GM21619 (cell line): ENCODE measurements at regions not wholly inside any gene's neighbourhood (a gene's known extent, or its start where the extent isn't known, plus 50 kb on each side); places are given as distances from the start of the nearest gene placed in this dataset.

Experiments used
- ATAC-seq: cut with Tn5 transposase; IDR thresholded peaks from one replicate; pipeline ENCODE4 v1.9.1; 2021; ENCODE audit not compliant: unreplicated experiment

DNA sequence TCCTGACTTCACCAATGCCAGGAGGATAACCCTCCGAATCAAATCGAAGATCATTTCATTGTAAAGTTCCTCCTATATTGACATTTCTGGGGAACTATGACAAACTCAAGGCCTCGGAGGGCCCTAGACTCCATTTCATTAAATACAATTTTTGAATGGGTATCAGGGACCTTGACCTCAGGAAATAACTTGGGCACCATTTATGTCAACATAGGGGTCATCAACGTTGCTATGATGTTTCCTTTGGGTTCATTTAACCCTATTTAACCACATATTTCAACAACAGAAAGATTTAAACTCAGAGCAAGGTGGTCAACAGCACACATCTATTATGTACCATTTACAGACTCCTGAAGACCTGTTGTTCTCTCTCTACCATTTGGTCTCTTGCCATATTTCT, 395.1 kb downstream of the TRIML1 start:
- no peak for ATAC-seq

DNA sequence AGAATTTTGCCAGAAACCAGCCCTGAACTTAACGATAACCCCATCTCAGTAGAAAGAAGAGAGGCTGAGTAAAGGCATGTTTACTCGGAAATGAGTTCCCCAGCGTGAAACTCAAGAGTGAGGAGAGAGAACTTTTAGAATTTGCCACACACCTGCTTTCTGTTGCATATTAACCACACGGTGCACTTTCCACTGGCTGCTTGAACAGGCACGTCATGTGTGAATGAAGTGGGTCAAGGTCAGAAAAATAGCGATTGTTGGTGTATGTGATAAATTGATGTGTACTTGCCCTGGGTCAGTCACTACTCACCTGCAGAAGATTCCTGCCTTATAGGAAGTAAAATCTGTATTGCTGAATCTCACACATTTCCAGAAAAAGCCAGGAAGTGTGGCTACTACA, 395.7 kb downstream of the TRIML1 start:
- no peak for ATAC-seq

DNA sequence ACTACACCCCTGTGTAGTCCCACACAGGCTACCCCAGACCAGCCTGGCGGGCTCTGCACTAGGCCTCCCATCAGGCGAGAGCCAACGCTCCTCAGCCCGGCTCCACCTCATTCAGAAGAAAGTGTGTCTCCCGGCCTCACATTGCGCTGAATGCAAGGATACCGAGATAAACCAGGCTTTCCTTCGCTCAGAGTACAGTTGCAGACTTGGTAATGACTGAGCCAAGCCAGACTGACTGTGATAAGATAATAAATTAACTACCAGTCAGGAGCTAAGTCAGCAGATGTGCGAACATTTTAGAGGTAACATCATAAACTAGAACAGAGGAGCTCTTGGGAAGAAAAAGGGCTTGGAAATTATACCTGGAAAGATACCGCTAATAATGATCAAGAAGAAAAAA, 397.6 kb downstream of the TRIML1 start:
- no peak for ATAC-seq

DNA sequence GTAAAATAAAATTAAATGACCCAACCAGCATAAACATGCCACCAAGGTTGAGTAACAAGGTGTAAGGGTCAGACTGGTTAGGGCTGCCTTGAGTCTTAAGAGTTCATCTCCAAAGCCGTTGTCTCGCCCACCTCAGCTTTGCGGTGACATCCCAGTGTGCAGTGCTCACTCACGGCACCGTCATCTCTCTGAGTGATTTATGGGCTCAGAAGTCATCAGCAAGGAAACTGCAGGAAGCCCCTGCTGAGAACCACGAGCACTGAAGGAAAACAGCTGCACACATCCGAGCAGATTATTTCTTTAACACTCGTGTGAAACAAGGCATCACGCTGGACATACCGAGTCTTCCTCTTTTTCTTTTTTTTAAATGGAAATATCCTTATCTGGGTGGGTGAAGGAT, 411.1 kb downstream of the TRIML1 start:
- no peak for ATAC-seq

DNA sequence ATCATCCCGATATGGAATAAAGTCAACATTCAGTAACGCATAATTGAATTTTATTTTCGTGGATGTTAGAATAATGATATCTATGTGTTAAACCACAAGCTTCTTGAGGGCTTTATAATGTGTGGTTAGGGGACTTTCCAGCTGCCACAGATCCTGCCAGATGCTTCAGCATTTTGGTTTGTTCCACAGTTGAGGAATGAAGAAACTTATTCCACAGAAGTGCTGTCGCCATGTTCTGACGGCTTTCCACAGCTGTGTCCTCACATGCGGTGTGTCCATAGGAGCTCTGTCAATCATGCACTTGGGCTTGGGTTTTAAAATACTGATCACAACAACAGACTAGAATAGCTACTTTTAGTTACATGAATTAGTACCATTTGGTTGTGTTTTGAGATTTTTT, 411.9 kb downstream of the TRIML1 start:
- no peak for ATAC-seq

DNA sequence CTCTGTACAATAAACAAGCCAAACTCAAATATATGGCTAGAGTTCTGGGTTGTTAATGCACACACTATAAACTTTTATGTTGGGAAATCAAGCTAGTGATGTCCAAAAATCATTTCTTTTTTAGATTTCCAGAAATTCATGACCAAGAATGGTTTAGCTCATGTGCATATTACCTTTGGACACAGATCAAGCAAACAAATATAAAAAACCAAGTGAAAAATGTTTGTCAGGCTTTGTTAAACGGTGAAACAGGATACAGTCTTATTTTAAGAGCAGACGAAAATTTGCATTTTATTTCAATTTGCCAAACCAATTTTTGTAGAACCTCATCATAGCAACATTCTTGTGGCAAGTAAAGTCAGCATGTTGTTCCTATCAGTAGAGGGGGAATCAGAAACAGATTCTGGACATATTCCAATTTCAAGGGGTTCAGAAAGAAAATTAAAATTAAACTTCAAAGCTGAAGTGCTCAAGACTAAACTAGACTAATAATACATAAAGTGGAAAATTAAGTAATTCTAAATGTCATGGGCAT, 413.6 kb downstream of the TRIML1 start:
- ATAC-seq: no peak

DNA sequence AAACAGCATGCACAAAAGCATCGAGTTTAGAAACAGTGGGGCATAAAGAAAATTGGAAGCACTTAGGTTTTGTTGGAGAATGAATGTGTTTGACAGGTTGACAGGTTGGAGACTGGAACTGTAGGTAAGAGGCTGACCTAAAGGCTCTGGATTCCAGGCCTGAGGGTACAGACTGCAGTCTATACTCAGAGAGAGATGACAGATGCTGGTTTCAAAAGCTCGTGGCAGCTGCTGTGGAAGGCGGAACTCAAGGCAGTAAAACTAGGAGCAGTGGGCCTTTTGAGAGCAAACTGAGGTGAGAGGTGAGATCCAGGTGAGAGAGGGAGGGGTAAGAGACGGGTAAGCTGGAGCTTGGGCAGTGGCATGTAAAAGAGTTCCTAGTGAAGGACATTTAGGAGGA, 415.2 kb downstream of the TRIML1 start:
- no peak for ATAC-seq

DNA sequence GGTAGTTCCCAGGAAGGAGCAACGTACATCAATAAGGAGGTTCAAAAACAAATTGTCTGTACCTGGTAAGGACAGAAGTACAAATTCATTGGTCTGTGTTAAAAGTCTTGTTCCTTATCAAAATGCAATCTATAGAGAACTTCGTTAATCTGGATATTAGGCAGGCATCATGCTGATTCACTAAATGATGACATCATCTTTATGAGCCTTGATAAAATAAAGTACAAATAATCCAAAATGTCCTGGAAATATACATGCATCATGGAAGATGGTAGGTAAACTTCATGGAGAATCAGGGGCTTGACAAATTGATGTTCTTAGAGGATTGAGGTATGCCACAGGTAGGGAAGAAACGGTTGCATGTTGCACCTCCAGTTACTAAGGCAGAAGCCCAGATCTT, 433.9 kb downstream of the TRIML1 start:
- ATAC-seq: no peak

DNA sequence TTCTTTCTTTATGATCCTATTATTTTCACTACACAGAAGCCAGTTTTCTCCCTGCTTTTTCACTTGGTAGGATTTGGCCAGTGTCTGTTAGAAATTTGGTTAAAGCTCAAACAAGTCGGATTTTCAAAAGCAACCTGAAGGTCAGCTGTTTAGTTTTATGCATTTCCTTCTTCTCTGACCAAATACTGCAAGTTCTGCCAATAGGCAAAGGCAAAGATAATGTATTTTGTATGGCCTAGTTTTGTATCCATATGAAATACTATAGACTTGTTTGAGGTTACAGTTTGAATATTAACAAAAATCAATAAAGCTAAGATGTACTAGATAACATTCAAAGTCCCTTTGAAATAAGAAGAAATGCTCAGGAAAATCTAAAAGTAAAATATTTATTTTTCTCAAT, 439.4 kb downstream of the TRIML1 start:
- no peak for ATAC-seq

DNA sequence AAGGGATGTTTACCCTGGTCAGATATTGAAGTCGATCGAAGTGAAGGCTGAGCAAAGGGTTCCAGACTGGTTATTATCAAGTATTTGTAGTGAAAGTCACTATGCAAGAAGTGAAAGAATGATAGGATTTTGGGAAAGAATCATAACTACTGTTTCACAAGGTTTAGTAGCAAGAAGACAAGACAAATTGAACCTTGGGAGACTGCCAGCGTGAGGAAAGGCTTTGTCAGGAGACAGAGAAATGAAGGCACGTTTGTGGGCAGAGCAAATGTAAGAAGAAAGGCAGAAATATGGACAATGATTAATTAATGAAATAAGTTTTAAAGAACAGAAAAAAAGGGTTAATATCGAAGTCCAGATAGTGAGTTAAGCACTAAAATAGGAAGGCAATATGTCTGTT, 456.8 kb downstream of the TRIML1 start:
- ATAC-seq: no peak

DNA sequence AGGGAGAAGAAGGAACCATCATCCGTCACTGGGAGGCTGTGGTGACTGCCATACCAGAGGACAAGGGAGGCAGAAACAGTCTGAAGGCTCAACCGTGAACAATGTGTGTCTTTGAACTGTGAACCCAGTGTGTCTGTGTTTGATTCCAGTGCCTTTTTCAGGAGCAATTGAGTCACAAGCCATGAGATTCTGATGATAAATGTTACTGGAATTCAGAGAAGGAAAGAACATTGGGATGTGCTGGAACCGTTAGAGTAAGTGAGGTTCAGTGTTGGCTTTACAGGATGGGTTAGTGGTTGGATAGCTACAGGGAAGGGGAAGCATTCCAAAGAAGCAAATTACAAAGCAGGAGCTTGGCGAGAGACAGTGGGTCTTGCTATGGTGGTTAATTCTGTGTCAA, 464.4 kb downstream of the TRIML1 start:
- no peak for ATAC-seq

DNA sequence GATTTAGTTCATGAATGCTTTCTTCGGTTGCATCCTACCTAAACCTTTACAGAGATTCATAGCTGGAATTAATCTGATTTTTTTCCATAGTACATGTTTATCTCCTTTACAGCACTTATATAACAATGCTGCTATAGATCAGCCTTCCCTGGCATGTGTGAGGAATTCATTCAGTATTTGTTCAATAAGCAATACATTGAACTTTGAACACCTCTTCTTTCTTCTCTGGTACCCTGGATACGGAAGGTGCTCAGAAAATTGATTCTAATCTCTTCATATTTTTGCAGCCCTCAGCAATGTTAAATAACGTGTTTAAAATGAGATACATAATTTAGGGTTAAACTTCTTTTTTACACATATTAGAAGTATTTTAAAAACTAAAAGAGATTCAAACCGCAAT, 467.4 kb downstream of the TRIML1 start:
- ATAC-seq: no peak

DNA sequence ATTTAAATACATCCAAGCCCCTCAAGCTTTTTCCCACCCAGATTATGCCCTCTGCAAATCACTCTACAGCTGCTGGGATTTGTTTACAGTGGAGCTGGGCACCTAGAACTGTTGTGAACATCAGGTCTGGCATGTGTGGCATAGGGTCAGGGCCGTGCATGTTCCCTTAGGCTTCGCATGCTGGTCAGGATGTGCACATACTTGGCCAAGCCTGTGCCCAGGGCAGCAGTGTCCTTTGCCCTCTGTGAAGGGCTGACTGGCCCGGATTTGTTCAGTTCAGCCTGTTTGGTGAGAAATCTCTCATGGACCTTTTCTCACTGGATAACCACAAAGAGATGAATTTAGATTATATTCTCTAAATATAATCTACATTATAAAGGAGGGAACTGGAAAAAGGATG, 471.9 kb downstream of the TRIML1 start:
- no peak for ATAC-seq

DNA sequence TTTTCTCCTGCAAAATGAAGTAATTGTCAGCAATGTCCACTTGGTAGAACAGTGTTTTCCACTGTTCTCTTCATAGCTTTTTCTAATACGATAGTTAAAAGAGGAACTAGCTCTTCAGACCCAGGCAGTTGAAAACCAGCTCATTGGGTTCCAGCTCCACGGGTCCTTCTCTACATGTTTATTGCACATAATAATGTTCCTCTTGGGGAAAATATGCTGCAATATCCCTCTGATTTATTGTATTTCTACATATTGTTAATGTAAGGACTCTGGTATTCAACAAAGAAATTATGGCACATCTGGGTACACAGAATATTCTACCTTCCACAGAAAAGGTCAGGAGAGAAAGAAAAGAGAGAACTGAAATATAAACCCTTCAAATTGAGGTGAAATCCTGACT, 473.4 kb downstream of the TRIML1 start:
- ATAC-seq: no peak

DNA sequence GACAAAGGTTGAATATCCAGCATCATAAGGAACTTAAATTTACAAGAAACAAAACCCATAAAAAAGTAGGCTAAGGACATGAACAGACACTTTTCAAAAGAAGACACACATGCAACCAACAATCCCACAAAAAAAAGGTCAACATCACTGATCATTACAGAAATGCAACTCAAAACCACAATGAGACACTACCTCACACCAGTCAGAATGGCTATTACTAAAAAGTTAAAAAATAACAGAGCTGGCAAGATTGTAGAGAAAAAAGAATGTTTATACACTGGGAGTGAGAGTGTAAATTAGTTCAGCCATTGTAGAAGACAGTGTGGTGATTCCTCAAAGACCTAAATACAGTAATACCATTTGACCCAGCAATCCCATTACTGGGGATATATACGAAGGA, 474.7 kb downstream of the TRIML1 start:
- ATAC-seq: no peak

DNA sequence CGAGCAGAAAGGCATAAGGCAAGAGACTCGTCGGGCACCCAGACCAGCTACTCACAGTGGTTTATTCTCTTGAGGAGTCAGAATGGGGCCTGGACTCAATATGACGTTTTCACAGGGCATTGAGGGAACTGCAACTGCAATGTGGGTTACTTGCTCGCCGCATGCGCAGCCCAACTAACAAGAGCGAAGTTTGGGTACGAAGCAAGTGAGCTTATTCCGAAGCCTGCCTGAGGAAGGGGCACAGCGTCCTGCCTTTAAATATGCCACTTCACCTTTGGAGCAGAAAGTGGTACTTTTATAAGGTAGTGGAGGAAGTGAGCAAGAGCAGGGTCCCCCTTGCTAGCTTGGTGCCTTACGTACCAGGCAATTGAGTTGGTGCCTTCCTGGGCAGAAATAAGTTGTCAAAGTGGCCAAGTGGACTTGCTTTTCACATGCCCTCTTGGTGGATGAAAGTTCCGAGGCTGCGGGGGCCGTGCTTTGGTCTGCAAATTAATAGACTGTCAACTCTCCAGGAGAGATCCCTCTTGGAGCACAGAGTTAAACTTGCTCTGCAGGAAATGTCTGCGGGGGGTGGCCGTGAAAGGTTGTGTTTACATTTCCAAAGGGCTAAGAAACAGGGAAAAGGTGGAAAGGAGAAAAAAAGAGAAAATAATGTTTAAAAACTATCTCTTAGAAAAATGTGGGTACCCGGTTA, 480.4 kb downstream of the TRIML1 start:
- ATAC-seq: no peak

DNA sequence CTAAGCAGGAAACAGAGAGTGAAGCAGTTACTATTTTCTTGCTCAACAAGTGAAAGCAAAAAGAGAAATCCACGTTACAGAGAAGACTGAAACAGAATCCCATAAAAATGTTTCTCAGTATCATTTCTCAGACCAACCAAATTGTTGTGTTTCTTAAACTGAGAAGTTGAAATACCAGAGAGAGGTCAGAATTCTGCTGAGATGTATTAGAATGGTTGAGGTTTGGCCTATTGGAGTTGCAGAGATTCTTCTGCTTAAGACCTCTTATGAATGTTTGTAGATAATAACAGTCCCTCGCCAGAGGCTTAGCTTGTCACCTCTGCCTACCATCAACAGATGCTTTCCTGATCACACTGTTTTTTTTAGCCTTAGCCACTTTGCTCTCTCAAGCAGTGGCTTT, 481.4 kb downstream of the TRIML1 start:
- no peak for ATAC-seq

DNA sequence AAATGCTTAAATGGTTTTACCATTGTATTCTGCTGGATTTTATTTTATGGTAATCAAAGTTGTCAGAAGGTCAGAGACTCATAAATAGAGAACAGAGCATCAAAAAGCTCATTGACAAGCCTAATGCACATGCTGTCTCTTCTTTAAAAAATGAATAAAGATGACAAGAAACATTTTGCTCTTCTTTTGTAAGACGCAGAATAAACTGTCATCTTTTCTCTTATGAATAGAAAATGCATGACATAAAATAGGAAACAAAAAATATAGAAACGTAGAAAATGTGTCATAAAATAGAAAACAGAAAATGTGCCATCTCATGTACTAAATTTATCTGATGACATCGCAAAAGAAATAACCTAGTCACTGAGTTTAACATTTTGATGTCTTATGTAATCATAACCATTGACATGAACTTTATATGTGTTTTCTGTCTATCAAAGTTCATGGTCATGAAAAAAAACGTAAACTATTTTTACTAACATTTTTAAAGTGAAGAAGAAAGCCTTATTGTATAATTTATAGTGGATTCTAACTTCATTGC, 484.1 kb downstream of the TRIML1 start:
- ATAC-seq: no peak

DNA sequence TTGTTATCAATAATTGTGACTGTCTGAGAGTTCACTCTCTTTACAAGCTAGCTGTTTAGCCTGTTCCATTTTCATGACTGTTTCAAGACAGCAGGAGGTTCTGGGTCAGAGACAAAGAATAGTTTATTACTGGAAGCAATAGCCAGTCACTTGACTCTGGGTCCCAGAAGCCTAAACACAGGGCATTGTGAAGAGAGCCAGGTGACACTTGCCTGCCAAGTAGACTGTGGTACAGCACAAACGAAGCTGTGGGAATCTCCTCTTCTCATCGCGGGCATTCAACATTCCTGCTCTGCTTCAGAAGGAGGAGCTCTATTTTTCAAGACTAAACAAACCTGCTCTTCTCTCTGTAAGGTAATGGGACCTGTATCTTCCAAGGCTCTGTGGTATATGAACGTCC, 485.1 kb downstream of the TRIML1 start:
- ATAC-seq: no peak

DNA sequence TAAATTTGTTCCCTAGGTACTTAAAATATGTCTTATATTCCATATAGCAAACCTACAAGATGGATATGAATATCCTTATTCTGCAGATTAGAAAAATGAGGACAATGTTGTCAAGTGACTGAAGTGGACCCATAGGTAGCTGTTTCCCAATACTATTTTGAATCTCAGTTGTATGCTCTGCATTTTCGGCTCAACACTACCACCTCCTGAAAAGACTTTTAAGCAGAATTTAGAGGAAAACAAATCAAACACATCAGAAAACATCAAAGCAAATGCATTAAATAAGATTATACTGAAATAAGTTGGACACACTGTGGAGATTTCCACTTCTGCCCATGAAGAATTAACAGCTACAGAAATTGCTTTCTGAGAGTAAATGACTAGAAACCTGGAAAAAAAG, 488.7 kb downstream of the TRIML1 start:
- ATAC-seq: no peak

DNA sequence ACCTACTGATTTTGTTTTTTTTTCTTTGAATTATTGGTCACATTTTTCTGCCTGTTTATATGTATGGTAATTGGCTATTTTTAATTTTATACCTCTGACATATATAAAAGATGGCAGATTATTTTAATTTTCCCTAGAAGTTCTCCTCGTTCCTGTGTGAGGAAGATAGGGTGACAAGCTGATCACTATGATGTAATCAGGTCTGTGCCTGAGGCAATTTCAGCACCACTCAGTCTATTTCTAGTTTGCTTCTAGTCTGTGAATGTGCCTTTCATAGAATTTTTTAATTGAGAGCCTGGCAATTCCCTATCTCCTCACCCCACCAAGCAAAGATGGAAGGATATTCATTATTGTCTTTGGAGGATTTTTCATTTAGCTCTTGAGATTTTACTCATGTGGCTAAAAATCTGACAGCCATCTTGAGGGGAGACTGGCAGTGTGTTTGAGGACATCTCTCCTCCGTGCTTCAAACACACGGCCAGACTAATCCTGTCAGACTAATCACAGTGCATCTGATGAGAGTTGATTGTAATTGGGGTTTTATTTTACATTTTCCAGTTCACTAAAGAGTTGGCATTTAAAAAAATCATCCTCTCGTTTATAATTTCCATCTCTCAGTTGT, 500.3 kb downstream of the TRIML1 start:
- no peak for ATAC-seq

DNA sequence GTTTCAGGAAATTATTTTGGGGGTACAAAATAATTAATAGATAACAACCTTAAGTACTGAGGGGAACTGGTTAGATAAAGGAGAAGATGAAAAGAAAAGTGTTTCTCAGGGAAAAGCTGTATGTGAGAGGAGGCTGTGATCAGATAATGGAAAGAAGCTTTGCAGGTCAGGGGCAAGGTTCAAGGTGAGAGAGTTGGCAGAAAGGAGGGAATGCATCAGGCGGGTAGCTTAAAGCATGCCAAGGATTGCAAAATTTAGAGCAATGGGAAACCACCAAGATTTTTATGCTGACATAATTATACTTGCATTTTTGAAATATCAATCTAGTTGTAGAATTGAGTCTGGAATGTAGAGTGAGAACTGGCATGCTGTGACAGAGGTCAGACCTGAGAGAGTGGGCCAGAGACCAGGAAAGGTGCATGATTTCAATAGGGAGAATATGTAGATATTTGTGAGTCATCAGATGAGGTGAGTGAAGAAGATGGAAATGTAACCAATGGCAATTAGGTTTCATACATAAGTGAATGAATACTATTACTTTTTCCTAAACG, 508.7 kb downstream of the TRIML1 start:
- ATAC-seq: no peak
